CD14-positive monocyte (primary cell): ENCODE measurements at regions not wholly inside any gene's neighbourhood (a gene's known extent, or its start where the extent isn't known, plus 50 kb on each side); places are given as distances from the start of the nearest gene placed in this dataset.

Experiments
- DNase-seq, 3 donors: peaks; one replicate each; pipeline ENCODE4 v3.0.0-alpha.2; 2011 to 2022
- H2AFZ ChIP-seq: 2 replicates; pipeline ENCODE4 v1.6.0; 2012; ENCODE audit warnings: mild to moderate bottlenecking, low read depth, low read length, inconsistent platforms; ENCODE audit not compliant: insufficient read depth, poor library complexity, severe bottlenecking
- H3K27ac ChIP-seq, 2 donors: 1 replicate in 1 of 2; 2 replicates in 1 of 2; pipeline ENCODE4 v1.5.1; 2012 to 2013; ENCODE audit warnings: low read length in 2 of 2, control low read depth in 1 of 2, inconsistent platforms in 1 of 2, low read depth in 1 of 2, mild to moderate bottlenecking in 1 of 2
- H3K27me3 ChIP-seq, 2 donors: one replicate each; pipeline versions ENCODE4 v1.6.0 to v1.6.1; 2011 to 2013; ENCODE audit warnings: low read length in 2 of 2; ENCODE audit not compliant: control insufficient read depth in 2 of 2, insufficient read depth in 2 of 2
- H3K36me3 ChIP-seq, 2 donors: replicated peaks in 1 of 2; 1 replicate in 1 of 2; 2 replicates in 1 of 2; pipeline versions ENCODE4 v1.5.1 to v1.6.1; 2012 to 2013; ENCODE audit warnings: low read length in 2 of 2, control low read depth in 1 of 2, inconsistent platforms in 1 of 2, mild to moderate bottlenecking in 1 of 2; ENCODE audit not compliant: insufficient read depth in 2 of 2, control insufficient read depth in 1 of 2
- H3K4me1 ChIP-seq, 2 donors: 1 replicate in 1 of 2; 2 replicates in 1 of 2; pipeline versions ENCODE4 v1.5.1 to v1.6.1; 2012 to 2013; ENCODE audit warnings: low read length in 2 of 2, control low read depth in 1 of 2, inconsistent platforms in 1 of 2, mild to moderate bottlenecking in 1 of 2, moderate library complexity in 1 of 2; ENCODE audit not compliant: insufficient read depth in 2 of 2, control insufficient read depth in 1 of 2
- H3K4me2 ChIP-seq: replicated peaks from 2 replicates; pipeline ENCODE3; 2012; ENCODE audit warnings: low read length, moderate library complexity, mild to moderate bottlenecking; ENCODE audit not compliant: poor library complexity, severe bottlenecking; ENCODE audit errors: extremely low read depth
- H3K4me3 ChIP-seq, 3 experiments: fragments of 200-600 bp in 1 of 3; sonication (generic) in 1 of 3; replicated peaks in 1 of 3; 1 replicate in 2 of 3; 2 replicates in 1 of 3; pipeline ENCODE4 v1.5.1; 2011 to 2013; ENCODE audit warnings: low read length in 3 of 3, mild to moderate bottlenecking in 3 of 3, control low read depth in 2 of 3, low read depth in 2 of 3, inconsistent platforms in 1 of 3, moderate library complexity in 1 of 3
- H3K79me2 ChIP-seq: 2 replicates; pipeline ENCODE4 v1.6.0; 2012; ENCODE audit warnings: mild to moderate bottlenecking, control low read depth, inconsistent platforms, low read length, moderate library complexity; ENCODE audit not compliant: insufficient read depth
- H3K9ac ChIP-seq: 2 replicates; pipeline ENCODE4 v1.6.0; 2017; ENCODE audit warnings: low read length, mild to moderate bottlenecking; ENCODE audit not compliant: insufficient read depth, poor library complexity, severe bottlenecking
- H3K9me3 ChIP-seq, 2 donors: replicated peaks in 1 of 2; 1 replicate in 1 of 2; 2 replicates in 1 of 2; pipeline versions ENCODE4 v1.5.1 to v1.6.1; 2012 to 2013; ENCODE audit warnings: low read length in 2 of 2, control low read depth in 1 of 2; ENCODE audit not compliant: control insufficient read depth in 1 of 2, insufficient read depth in 1 of 2
- H4K20me1 ChIP-seq: 2 replicates; pipeline ENCODE4 v1.6.0; 2012; ENCODE audit warnings: mild to moderate bottlenecking, low read length, control low read depth, moderate library complexity; ENCODE audit not compliant: insufficient read depth
- H3K27ac Mint-ChIP-seq, 7 donors: one replicate each; pipeline ENCODE4 v1.8.0; 2020; ENCODE audit warnings: mild to moderate bottlenecking in 7 of 7, mixed read lengths in 7 of 7, moderate library complexity in 6 of 7, inconsistent platforms in 2 of 7
- H3K27me3 Mint-ChIP-seq, 3 donors: one replicate each; pipeline ENCODE4 v1.8.0; 2021 to 2022; ENCODE audit warnings: low read depth in 3 of 3, mild to moderate bottlenecking in 3 of 3, mixed read lengths in 3 of 3, moderate library complexity in 3 of 3, inconsistent platforms in 1 of 3
- H3K36me3 Mint-ChIP-seq, 2 donors: one replicate each; pipeline ENCODE4 v1.8.0; 2020; ENCODE audit warnings: mixed read lengths in 2 of 2, inconsistent platforms in 1 of 2, mild to moderate bottlenecking in 1 of 2
- H3K4me1 Mint-ChIP-seq: one replicate; pipeline ENCODE4 v1.8.0; 2020; ENCODE audit warnings: mild to moderate bottlenecking, mixed read lengths
- H3K4me3 Mint-ChIP-seq, 2 donors: one replicate each; pipeline ENCODE4 v1.8.0; 2020; ENCODE audit warnings: mild to moderate bottlenecking in 2 of 2, mixed read lengths in 2 of 2, moderate library complexity in 1 of 2
- H3K9me3 Mint-ChIP-seq, 7 donors: one replicate each; pipeline ENCODE4 v1.8.0; 2020 to 2022; ENCODE audit warnings: mixed read lengths in 7 of 7, mild to moderate bottlenecking in 6 of 7, moderate library complexity in 6 of 7, inconsistent platforms in 2 of 7
- CTCF ChIP-seq: fragments of 200-600 bp; IDR thresholded peaks from one replicate; pipeline ENCODE4 v1.8.0; 2022; ENCODE audit warnings: antibody characterized with exemption, mild to moderate bottlenecking
- WGBS: methylation state at CpG from one replicate; pipeline ENCODE4 v1.1.5; 2013; ENCODE audit warnings: missing lambda C conversion rate; ENCODE audit not compliant: insufficient coverage; 5-methylcytosine and 5-hydroxymethylcytosine counted together
- intact Hi-C, 2 donors: fragments of 100-400 bp; cut with micrococcal nuclease; formaldehyde crosslinking; loops; one replicate each; pipeline versions ENCODE4 v1.15.0 to v1.15.1; 2023

- Histone ChIP-seq H3K4me3 (no peak overlapping the region), H3K27me3 (no peaks in the 10 kb centered on the region), H3K4me1 (no peaks in the 10 kb centered on the region), H3K79me2 (no peaks in the 10 kb centered on the region), H3K9me3 (no peaks in the 10 kb centered on the region), H2AFZ (no peak overlapping the region), H3K36me3 (no peaks in the 10 kb centered on the region), H3K9ac (no peak overlapping the region), H3K4me2 (no peak overlapping the region), H4K20me1 (no peaks in the 10 kb centered on the region), H3K27ac (no peak overlapping the region)
- no peak overlapping the region for H3K4me3 Mint-ChIP-seq
- H3K9me3 Mint-ChIP-seq: peaks cover 0 to 6% (median 2%) of the 10 kb centered on the region in 7 donors
- no peaks in the 10 kb centered on the region for H3K27me3 Mint-ChIP-seq
- no peaks in the 10 kb centered on the region for H3K36me3 Mint-ChIP-seq
- WGBS: 100% methylated on average over 1 of the region's 6 CpGs
- intact Hi-C loops: no loop called here
- H3K27ac Mint-ChIP-seq: no peak overlapping the region
- no peak for TF ChIP-seq CTCF
- H3K4me1 Mint-ChIP-seq: no peaks in the 10 kb centered on the region
- no peak for DNase-seq
Observed at GRCh38 chr2:204223046-204223445, 286.5 kb downstream of the ICOS start.

GRCh38 chr2:204223544-204223943 lies 287.0 kb downstream of the ICOS start:
- Histone ChIP-seq H3K9ac (no peak overlapping the region), H3K27ac (no peak overlapping the region), H3K36me3 (no peaks in the 10 kb centered on the region), H3K4me3 (no peak overlapping the region), H3K4me1 (no peaks in the 10 kb centered on the region), H4K20me1 (no peaks in the 10 kb centered on the region), H2AFZ (no peak overlapping the region), H3K9me3 (no peaks in the 10 kb centered on the region), H3K79me2 (no peaks in the 10 kb centered on the region), H3K4me2 (no peak overlapping the region), H3K27me3 (no peaks in the 10 kb centered on the region)
- DNase-seq: no peak
- Mint-ChIP-seq H3K9me3 (peaks cover 0 to 6% (median 0%) of the 10 kb centered on the region in 7 donors), H3K27me3 (no peaks in the 10 kb centered on the region), H3K4me1 (no peaks in the 10 kb centered on the region), H3K36me3 (no peaks in the 10 kb centered on the region), H3K27ac (no peak overlapping the region), H3K4me3 (no peak overlapping the region)
- WGBS: 93% methylated on average over 9 of the region's 9 CpGs
- intact Hi-C loops: no loop called here
- no peak for TF ChIP-seq CTCF
